ENCODE measurements at regions not wholly inside any gene's neighbourhood (a gene's known extent, or its start where the extent isn't known, plus 50 kb on each side); places are given as distances from the start of the nearest gene placed in this dataset.

DNA sequence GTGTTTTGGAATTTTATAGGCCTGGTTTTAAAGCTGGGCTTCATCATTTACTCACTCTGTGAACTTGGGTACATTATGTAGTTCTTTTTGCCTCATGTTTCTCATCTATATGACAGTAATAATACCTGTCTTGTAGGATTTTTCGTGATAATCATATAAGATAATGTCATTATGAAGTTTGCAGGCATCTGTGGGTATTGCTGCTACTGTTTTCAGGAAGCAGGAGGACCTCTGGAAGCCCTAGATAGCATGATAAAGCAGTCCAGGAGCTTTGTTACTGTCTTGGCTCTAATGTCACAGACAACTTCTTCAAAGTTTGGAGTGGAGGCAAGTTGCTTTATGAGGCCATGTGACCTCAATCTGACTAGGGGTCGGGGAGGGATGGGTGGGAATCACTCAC lies 145.0 kb upstream of the MEIS2 start:
- ChIA-PET POLR2A (interaction anchor here (0.6 kb wide), 1 partner anchor 10 kb away, joined by 3 read pairs; no protein-coding TSS in a partner anchor), CTCF (no interaction called here)
- no peaks in the 10 kb centered on the region for H3K36me3 Mint-ChIP-seq (ENCODE audit: insufficient read depth, unreplicated experiment)
- no peak for TF ChIP-seq CTCF (IDR thresholded peaks at IDR 0.05; ENCODE audit: unreplicated experiment)
- H3K27ac Mint-ChIP-seq (ENCODE audit: low read depth, unreplicated experiment), result no peak overlapping the region
- no TSS peak for BruUV-seq (replicated peaks)
- no peak for DNase-seq (ENCODE audit: unreplicated experiment)
- intact Hi-C loops (cut with micrococcal nuclease), result no loop called here
- no peaks in the 10 kb centered on the region for H3K9me3 Mint-ChIP-seq (ENCODE audit: unreplicated experiment)
- H3K4me3 Mint-ChIP-seq (ENCODE audit: unreplicated experiment), result no peak overlapping the region
- H3K4me1 Mint-ChIP-seq (ENCODE audit: insufficient read depth, unreplicated experiment), result no peaks in the 10 kb centered on the region
- H3K27me3 Mint-ChIP-seq (ENCODE audit: insufficient read depth, unreplicated experiment), result peaks cover 21% of the 10 kb centered on the region

DNA sequence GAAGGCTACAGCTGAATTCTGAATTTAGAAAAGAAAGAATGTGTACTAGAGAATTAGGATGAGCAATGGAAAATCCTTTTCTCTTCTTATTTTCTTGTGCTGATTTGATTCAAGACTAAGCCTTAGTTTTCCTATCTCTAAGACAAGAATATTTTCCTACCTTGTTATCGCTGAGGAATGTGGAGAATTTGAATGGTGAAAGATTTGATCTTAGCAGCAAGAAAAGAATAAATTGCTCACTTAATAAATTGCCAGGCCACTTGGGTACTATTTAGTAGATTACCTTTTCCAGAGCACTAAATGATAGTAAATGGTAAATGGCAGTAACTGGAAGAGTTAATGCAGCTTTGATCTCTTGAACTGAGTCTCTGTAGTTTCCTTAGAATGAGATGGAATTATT lies 145.7 kb upstream of the MEIS2 start:
- no TSS peak for BruUV-seq (replicated peaks)
- H3K36me3 Mint-ChIP-seq (ENCODE audit: insufficient read depth, unreplicated experiment), result no peaks in the 10 kb centered on the region
- no peak for DNase-seq (ENCODE audit: unreplicated experiment)
- H3K4me1 Mint-ChIP-seq (ENCODE audit: insufficient read depth, unreplicated experiment), result no peaks in the 10 kb centered on the region
- no peaks in the 10 kb centered on the region for H3K9me3 Mint-ChIP-seq (ENCODE audit: unreplicated experiment)
- POLR2A ChIA-PET, result interaction anchor here (0.6 kb wide), 1 partner anchor 9 kb away, joined by 3 read pairs; no protein-coding TSS in a partner anchor
- H3K27me3 Mint-ChIP-seq (ENCODE audit: insufficient read depth, unreplicated experiment), result peaks cover 14% of the 10 kb centered on the region
- H3K4me3 Mint-ChIP-seq (ENCODE audit: unreplicated experiment), result no peak overlapping the region
- H3K27ac Mint-ChIP-seq (ENCODE audit: low read depth, unreplicated experiment), result no peak overlapping the region
- CTCF ChIA-PET, result no interaction called here
- intact Hi-C loops (cut with micrococcal nuclease), result no loop called here
- no peak for TF ChIP-seq CTCF (IDR thresholded peaks at IDR 0.05; ENCODE audit: unreplicated experiment)

GRCh38 chr15:37246856-37247255 lies 146.5 kb upstream of the MEIS2 start:
- TF ChIP-seq CTCF (IDR thresholded peaks at IDR 0.05; ENCODE audit: unreplicated experiment), result no peak
- BruUV-seq (replicated peaks), result no TSS peak
- CTCF ChIA-PET, result interaction anchor here (0.6 kb wide), 1 partner anchor 787 kb away, joined by 5 read pairs; no protein-coding TSS in a partner anchor
- H3K27ac Mint-ChIP-seq (ENCODE audit: low read depth, unreplicated experiment), result no peak overlapping the region
- no peaks in the 10 kb centered on the region for H3K4me1 Mint-ChIP-seq (ENCODE audit: insufficient read depth, unreplicated experiment)
- no peaks in the 10 kb centered on the region for H3K36me3 Mint-ChIP-seq (ENCODE audit: insufficient read depth, unreplicated experiment)
- no peaks in the 10 kb centered on the region for H3K9me3 Mint-ChIP-seq (ENCODE audit: unreplicated experiment)
- H3K4me3 Mint-ChIP-seq (ENCODE audit: unreplicated experiment), result no peak overlapping the region
- peaks cover 11% of the 10 kb centered on the region for H3K27me3 Mint-ChIP-seq (ENCODE audit: insufficient read depth, unreplicated experiment)
- no peak for DNase-seq (ENCODE audit: unreplicated experiment)
- intact Hi-C loops (cut with micrococcal nuclease), result no loop called here
- POLR2A ChIA-PET, result interaction anchor here (0.7 kb wide), 1 partner anchor 980 kb away, joined by 4 read pairs; no protein-coding TSS in a partner anchor

DNA sequence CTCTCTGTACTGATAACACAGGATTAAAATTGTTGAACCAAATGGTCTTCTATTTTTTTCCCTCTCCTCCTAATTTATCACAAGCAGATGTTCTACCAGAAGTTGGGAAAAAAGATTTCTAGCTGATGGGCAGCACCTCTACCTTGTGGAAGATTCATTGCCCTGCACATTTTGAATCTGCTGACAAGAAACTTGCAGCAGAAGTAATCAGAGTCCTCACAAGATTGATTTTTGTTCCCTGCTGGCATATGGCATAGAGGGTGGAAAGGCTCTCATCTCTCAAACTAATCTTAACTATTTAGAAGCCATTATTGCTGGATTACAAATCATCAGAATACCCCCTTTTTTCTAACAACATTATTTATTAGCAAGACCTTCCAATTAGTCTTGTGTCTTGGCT lies 148.9 kb upstream of the MEIS2 start:
- no peak for DNase-seq (ENCODE audit: unreplicated experiment)
- POLR2A ChIA-PET, result no interaction called here
- H3K27ac Mint-ChIP-seq (ENCODE audit: low read depth, unreplicated experiment), result no peak overlapping the region
- no peaks in the 10 kb centered on the region for H3K36me3 Mint-ChIP-seq (ENCODE audit: insufficient read depth, unreplicated experiment)
- CTCF ChIA-PET, result interaction anchor here (0.6 kb wide), 1 partner anchor 14 kb away, joined by 3 read pairs; no protein-coding TSS in a partner anchor
- no peak for TF ChIP-seq CTCF (IDR thresholded peaks at IDR 0.05; ENCODE audit: unreplicated experiment)
- H3K4me3 Mint-ChIP-seq (ENCODE audit: unreplicated experiment), result no peak overlapping the region
- BruUV-seq (replicated peaks), result no TSS peak
- no peaks in the 10 kb centered on the region for H3K9me3 Mint-ChIP-seq (ENCODE audit: unreplicated experiment)
- intact Hi-C loops (cut with micrococcal nuclease), result no loop called here
- no peaks in the 10 kb centered on the region for H3K4me1 Mint-ChIP-seq (ENCODE audit: insufficient read depth, unreplicated experiment)
- peaks cover 11% of the 10 kb centered on the region for H3K27me3 Mint-ChIP-seq (ENCODE audit: insufficient read depth, unreplicated experiment)
